GM23338 (cell line): ENCODE measurements at regions not wholly inside any gene's neighbourhood (a gene's known extent, or its start where the extent isn't known, plus 50 kb on each side); places are given as distances from the start of the nearest gene placed in this dataset.

ENCODE experiments used
- ATAC-seq: fragments of 200-7000 bp; cut with Tn5 transposase; 3 replicates; pipeline ENCODE4 v1.9.1; 2020
- DNase-seq: peaks from one replicate; pipeline ENCODE4 v3.0.0-alpha.2; 2015; ENCODE audit warnings: low spot score
- H2AFZ ChIP-seq: fragments of 200-600 bp; sonication (generic); 2 replicates; pipeline ENCODE4 v1.8.0; 2016; ENCODE audit warnings: antibody characterized with exemption, mild to moderate bottlenecking, moderate library complexity
- H3F3A ChIP-seq: fragments of 200-600 bp; sonication (generic); replicated peaks from 2 replicates; pipeline ENCODE4 v1.8.0; 2017; ENCODE audit warnings: antibody characterized with exemption, mixed run types, low read depth
- H3K27ac ChIP-seq: fragments of 200-600 bp; sonication (generic); 2 replicates; pipeline ENCODE4 v1.6.1; 2016; ENCODE audit warnings: low read depth
- H3K27me3 ChIP-seq: fragments of 200-600 bp; sonication (generic); 2 replicates; pipeline ENCODE4 v1.8.0; 2016; ENCODE audit warnings: mild to moderate bottlenecking, mixed run types, moderate library complexity; ENCODE audit not compliant: insufficient read depth
- H3K36me3 ChIP-seq: fragments of 200-600 bp; sonication (generic); 2 replicates; pipeline ENCODE4 v1.8.0; 2016; ENCODE audit warnings: mild to moderate bottlenecking; ENCODE audit not compliant: insufficient read depth
- H3K4me1 ChIP-seq: fragments of 200-600 bp; sonication (generic); 2 replicates; pipeline ENCODE4 v1.8.0; 2016; ENCODE audit warnings: mild to moderate bottlenecking, moderate library complexity; ENCODE audit not compliant: insufficient read depth
- H3K4me2 ChIP-seq: fragments of 200-600 bp; sonication (generic); 2 replicates; pipeline ENCODE4 v1.7.1; 2017; ENCODE audit warnings: mixed run types
- H3K4me3 ChIP-seq: fragments of 200-600 bp; sonication (generic); 2 replicates; pipeline ENCODE4 v1.6.1; 2016; ENCODE audit warnings: mixed run types
- H3K79me2 ChIP-seq: fragments of 200-600 bp; sonication (generic); replicated peaks from 2 replicates; pipeline ENCODE4 v1.8.0; 2017; ENCODE audit warnings: mild to moderate bottlenecking; ENCODE audit not compliant: insufficient read depth
- H3K9me2 ChIP-seq: fragments of 200-600 bp; sonication (generic); 2 replicates; pipeline ENCODE4 v1.8.0; 2017; ENCODE audit not compliant: insufficient read depth
- H4K20me1 ChIP-seq: fragments of 200-600 bp; sonication (generic); replicated peaks from 2 replicates; pipeline ENCODE4 v1.8.0; 2017; ENCODE audit warnings: mild to moderate bottlenecking; ENCODE audit not compliant: insufficient read depth
- H3K27ac Mint-ChIP-seq: 2 replicates; pipeline ENCODE4 v1.8.0; 2020; ENCODE audit warnings: inconsistent platforms, mild to moderate bottlenecking, moderate library complexity, mixed read lengths
- H3K27me3 Mint-ChIP-seq: 3 replicates; pipeline ENCODE4 v1.8.0; 2022; ENCODE audit warnings: low read depth, mild to moderate bottlenecking, moderate library complexity, mixed read lengths, inconsistent platforms; ENCODE audit not compliant: insufficient read depth, poor library complexity
- H3K36me3 Mint-ChIP-seq: 3 replicates; pipeline ENCODE4 v1.8.0; 2021; ENCODE audit warnings: low read depth, mild to moderate bottlenecking, inconsistent platforms, moderate library complexity, mixed read lengths
- H3K4me1 Mint-ChIP-seq: 3 replicates; pipeline ENCODE4 v1.8.0; 2020; ENCODE audit warnings: mild to moderate bottlenecking, inconsistent platforms, mixed read lengths
- H3K4me3 Mint-ChIP-seq: 3 replicates; pipeline ENCODE4 v1.8.0; 2021; ENCODE audit warnings: moderate library complexity, mild to moderate bottlenecking, inconsistent platforms, mixed read lengths
- H3K9me3 Mint-ChIP-seq: 3 replicates; pipeline ENCODE4 v1.8.0; 2020; ENCODE audit warnings: moderate library complexity, mild to moderate bottlenecking, inconsistent platforms, mixed read lengths
- CREB1 ChIP-seq: fragments of 250-450 bp; sonication (Bioruptor Pico); IDR thresholded peaks from 2 replicates; pipeline ENCODE4 v1.5.0; 2020; ENCODE audit warnings: low read depth, mild to moderate bottlenecking, moderate library complexity
- EZH2 ChIP-seq: fragments of 200-600 bp; sonication (generic); IDR thresholded peaks from one replicate; pipeline ENCODE4 v1.8.0; 2017; ENCODE audit warnings: antibody characterized with exemption, mild to moderate bottlenecking, low read depth; ENCODE audit not compliant: unreplicated experiment
- EZH2phosphoT487 ChIP-seq: fragments of 200-600 bp; sonication (generic); IDR thresholded peaks from one replicate; pipeline ENCODE4 v1.8.1; 2018; ENCODE audit warnings: antibody characterized with exemption; ENCODE audit not compliant: unreplicated experiment
- JUNB ChIP-seq: IDR thresholded peaks from one replicate; pipeline ENCODE4 v1.6.1; 2016; ENCODE audit warnings: antibody characterized with exemption; ENCODE audit not compliant: unreplicated experiment
- NANOG ChIP-seq: IDR thresholded peaks from 2 replicates; pipeline ENCODE4 v1.6.1; 2016; ENCODE audit warnings: antibody characterized with exemption, borderline replicate concordance
- POLR2AphosphoS5 ChIP-seq: IDR thresholded peaks from 2 replicates; pipeline ENCODE4 v1.6.1; 2016; ENCODE audit warnings: antibody characterized with exemption, low read depth
- STAT1 ChIP-seq: IDR thresholded peaks from one replicate; pipeline ENCODE4 v1.6.1; 2016; ENCODE audit warnings: antibody characterized with exemption; ENCODE audit not compliant: unreplicated experiment
- ZNF114 ChIP-seq: fragments of 250-450 bp; sonication (Bioruptor Pico); IDR thresholded peaks from 2 replicates; pipeline ENCODE4 v1.5.0; 2020; ENCODE audit warnings: mild to moderate bottlenecking, moderate library complexity
- ZNF331 ChIP-seq: fragments of 250-450 bp; sonication (Bioruptor Pico); IDR thresholded peaks from 2 replicates; pipeline ENCODE4 v1.5.0; 2020; ENCODE audit warnings: low read depth, mild to moderate bottlenecking, moderate library complexity
- TF ChIP-seq, protein P1 (sequence below): IDR thresholded peaks from 2 replicates; pipeline ENCODE4 v1.6.1; 2016; ENCODE audit warnings: antibody characterized with exemption
- TF ChIP-seq, protein P2 (sequence below): fragments of 250-450 bp; sonication (Bioruptor Pico); IDR thresholded peaks from 2 replicates; pipeline ENCODE4 v1.5.0; 2020; ENCODE audit warnings: mild to moderate bottlenecking, moderate library complexity
- TF ChIP-seq, protein P3 (sequence below): IDR thresholded peaks from one replicate; pipeline ENCODE4 v1.6.1; 2018; ENCODE audit warnings: antibody characterized with exemption; ENCODE audit not compliant: unreplicated experiment
- TF ChIP-seq, protein P4 (sequence below), 2 experiments: fragments of 200-600 bp in 1 of 2; sonication (generic) in 1 of 2; conservative IDR thresholded peaks; 2 replicates each; pipeline versions ENCODE4 v1.5.1 to v1.6.1; 2016 to 2017; ENCODE audit warnings: antibody characterized with exemption in 2 of 2, low read depth in 2 of 2, mild to moderate bottlenecking in 2 of 2, moderate library complexity in 1 of 2

DNA sequence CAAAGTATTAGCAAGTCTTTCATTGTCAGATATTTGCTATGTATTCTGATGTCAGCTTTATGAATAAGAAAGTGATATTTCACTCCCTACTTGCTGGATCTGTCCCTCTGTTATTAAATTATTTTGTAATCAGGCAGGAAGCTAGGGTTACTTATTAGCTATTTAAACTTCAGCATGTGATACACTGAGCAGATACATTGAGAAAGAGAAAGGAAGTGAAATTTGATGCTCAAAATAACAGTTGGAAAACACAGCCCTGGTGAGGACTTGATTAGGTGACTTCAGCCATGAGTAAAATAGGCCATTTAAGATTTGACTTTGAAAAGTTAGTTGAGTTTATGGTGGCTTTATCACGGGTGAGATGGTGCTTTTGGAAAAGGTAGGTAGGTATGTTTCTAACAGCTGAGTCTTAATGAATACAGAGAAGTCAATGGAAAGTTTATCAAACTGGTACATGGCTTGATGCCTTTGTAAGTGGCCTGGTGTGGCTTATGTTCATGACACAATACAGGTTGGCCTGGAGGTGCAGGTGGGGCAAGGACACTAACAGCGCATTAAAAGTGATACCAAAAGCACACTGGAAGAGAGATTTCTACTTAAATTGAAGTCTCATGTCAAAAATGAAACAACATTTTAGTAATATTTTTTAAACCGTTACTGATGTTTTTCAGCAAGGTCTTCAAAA lies 321.2 kb upstream of the SPOCK3 start:
- Mint-ChIP-seq H3K36me3 (peaks cover under 1% of the 10 kb centered on the region; the same call in 2 of the 3 replicates), H3K4me1 (no peaks in the 10 kb centered on the region; the same call in 2 of the 3 replicates), H3K4me3 (no peak overlapping the region), H3K9me3 (peaks cover 12% of the 10 kb centered on the region), H3K27ac (peak overlapping the region; percentile 2; the same call in 1 of the 2 replicates), H3K27me3 (no peaks in the 10 kb centered on the region)
- Histone ChIP-seq H3K27ac (no peak overlapping the region), H3K9me2 (no peaks in the 10 kb centered on the region; the same call in 1 of the 2 replicates), H3K27me3 (no peaks in the 10 kb centered on the region), H3F3A (no peaks in the 10 kb centered on the region), H3K79me2 (no peaks in the 10 kb centered on the region), H3K36me3 (no peaks in the 10 kb centered on the region), H3K4me3 (no peak overlapping the region), H4K20me1 (no peaks in the 10 kb centered on the region), H3K4me1 (no peaks in the 10 kb centered on the region), H3K4me2 (no peak overlapping the region), H2AFZ (peak overlapping the region; percentile 18; the same call in 1 of the 2 replicates)
- no peak for ATAC-seq
- DNase-seq = no peak
- TF ChIP-seq, protein P1, sequence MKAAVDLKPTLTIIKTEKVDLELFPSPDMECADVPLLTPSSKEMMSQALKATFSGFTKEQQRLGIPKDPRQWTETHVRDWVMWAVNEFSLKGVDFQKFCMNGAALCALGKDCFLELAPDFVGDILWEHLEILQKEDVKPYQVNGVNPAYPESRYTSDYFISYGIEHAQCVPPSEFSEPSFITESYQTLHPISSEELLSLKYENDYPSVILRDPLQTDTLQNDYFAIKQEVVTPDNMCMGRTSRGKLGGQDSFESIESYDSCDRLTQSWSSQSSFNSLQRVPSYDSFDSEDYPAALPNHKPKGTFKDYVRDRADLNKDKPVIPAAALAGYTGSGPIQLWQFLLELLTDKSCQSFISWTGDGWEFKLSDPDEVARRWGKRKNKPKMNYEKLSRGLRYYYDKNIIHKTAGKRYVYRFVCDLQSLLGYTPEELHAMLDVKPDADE = no peak
- no peak for TF ChIP-seq POLR2AphosphoS5
- no peak for TF ChIP-seq EZH2phosphoT487
- TF ChIP-seq CREB1 = no peak
- TF ChIP-seq EZH2 = no peak
- TF ChIP-seq, protein P2, sequence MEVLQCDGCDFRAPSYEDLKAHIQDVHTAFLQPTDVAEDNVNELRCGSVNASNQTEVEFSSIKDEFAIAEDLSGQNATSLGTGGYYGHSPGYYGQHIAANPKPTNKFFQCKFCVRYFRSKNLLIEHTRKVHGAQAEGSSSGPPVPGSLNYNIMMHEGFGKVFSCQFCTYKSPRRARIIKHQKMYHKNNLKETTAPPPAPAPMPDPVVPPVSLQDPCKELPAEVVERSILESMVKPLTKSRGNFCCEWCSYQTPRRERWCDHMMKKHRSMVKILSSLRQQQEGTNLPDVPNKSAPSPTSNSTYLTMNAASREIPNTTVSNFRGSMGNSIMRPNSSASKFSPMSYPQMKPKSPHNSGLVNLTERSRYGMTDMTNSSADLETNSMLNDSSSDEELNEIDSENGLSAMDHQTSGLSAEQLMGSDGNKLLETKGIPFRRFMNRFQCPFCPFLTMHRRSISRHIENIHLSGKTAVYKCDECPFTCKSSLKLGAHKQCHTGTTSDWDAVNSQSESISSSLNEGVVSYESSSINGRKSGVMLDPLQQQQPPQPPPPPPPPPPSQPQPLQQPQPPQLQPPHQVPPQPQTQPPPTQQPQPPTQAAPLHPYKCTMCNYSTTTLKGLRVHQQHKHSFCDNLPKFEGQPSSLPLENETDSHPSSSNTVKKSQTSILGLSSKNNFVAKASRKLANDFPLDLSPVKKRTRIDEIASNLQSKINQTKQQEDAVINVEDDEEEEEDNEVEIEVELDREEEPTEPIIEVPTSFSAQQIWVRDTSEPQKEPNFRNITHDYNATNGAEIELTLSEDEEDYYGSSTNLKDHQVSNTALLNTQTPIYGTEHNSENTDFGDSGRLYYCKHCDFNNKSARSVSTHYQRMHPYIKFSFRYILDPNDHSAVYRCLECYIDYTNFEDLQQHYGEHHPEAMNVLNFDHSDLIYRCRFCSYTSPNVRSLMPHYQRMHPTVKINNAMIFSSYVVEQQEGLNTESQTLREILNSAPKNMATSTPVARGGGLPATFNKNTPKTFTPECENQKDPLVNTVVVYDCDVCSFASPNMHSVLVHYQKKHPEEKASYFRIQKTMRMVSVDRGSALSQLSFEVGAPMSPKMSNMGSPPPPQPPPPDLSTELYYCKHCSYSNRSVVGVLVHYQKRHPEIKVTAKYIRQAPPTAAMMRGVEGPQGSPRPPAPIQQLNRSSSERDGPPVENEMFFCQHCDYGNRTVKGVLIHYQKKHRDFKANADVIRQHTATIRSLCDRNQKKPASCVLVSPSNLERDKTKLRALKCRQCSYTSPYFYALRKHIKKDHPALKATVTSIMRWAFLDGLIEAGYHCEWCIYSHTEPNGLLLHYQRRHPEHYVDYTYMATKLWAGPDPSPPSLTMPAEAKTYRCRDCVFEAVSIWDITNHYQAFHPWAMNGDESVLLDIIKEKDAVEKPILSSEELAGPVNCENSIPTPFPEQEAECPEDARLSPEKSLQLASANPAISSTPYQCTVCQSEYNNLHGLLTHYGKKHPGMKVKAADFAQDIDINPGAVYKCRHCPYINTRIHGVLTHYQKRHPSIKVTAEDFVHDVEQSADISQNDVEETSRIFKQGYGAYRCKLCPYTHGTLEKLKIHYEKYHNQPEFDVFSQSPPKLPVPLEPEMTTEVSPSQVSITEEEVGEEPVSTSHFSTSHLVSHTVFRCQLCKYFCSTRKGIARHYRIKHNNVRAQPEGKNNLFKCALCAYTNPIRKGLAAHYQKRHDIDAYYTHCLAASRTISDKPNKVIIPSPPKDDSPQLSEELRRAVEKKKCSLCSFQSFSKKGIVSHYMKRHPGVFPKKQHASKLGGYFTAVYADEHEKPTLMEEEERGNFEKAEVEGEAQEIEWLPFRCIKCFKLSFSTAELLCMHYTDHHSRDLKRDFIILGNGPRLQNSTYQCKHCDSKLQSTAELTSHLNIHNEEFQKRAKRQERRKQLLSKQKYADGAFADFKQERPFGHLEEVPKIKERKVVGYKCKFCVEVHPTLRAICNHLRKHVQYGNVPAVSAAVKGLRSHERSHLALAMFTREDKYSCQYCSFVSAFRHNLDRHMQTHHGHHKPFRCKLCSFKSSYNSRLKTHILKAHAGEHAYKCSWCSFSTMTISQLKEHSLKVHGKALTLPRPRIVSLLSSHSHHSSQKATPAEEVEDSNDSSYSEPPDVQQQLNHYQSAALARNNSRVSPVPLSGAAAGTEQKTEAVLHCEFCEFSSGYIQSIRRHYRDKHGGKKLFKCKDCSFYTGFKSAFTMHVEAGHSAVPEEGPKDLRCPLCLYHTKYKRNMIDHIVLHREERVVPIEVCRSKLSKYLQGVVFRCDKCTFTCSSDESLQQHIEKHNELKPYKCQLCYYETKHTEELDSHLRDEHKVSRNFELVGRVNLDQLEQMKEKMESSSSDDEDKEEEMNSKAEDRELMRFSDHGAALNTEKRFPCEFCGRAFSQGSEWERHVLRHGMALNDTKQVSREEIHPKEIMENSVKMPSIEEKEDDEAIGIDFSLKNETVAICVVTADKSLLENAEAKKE (CRISPR knock-in tag) = no peak
- TF ChIP-seq ZNF114 (CRISPR knock-in tag) = no peak
- TF ChIP-seq JUNB = no peak
- TF ChIP-seq NANOG = no peak
- TF ChIP-seq, protein P3, sequence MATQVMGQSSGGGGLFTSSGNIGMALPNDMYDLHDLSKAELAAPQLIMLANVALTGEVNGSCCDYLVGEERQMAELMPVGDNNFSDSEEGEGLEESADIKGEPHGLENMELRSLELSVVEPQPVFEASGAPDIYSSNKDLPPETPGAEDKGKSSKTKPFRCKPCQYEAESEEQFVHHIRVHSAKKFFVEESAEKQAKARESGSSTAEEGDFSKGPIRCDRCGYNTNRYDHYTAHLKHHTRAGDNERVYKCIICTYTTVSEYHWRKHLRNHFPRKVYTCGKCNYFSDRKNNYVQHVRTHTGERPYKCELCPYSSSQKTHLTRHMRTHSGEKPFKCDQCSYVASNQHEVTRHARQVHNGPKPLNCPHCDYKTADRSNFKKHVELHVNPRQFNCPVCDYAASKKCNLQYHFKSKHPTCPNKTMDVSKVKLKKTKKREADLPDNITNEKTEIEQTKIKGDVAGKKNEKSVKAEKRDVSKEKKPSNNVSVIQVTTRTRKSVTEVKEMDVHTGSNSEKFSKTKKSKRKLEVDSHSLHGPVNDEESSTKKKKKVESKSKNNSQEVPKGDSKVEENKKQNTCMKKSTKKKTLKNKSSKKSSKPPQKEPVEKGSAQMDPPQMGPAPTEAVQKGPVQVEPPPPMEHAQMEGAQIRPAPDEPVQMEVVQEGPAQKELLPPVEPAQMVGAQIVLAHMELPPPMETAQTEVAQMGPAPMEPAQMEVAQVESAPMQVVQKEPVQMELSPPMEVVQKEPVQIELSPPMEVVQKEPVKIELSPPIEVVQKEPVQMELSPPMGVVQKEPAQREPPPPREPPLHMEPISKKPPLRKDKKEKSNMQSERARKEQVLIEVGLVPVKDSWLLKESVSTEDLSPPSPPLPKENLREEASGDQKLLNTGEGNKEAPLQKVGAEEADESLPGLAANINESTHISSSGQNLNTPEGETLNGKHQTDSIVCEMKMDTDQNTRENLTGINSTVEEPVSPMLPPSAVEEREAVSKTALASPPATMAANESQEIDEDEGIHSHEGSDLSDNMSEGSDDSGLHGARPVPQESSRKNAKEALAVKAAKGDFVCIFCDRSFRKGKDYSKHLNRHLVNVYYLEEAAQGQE = no peak
- TF ChIP-seq ZNF331 (CRISPR knock-in tag) = no peak
- TF ChIP-seq, protein P4, sequence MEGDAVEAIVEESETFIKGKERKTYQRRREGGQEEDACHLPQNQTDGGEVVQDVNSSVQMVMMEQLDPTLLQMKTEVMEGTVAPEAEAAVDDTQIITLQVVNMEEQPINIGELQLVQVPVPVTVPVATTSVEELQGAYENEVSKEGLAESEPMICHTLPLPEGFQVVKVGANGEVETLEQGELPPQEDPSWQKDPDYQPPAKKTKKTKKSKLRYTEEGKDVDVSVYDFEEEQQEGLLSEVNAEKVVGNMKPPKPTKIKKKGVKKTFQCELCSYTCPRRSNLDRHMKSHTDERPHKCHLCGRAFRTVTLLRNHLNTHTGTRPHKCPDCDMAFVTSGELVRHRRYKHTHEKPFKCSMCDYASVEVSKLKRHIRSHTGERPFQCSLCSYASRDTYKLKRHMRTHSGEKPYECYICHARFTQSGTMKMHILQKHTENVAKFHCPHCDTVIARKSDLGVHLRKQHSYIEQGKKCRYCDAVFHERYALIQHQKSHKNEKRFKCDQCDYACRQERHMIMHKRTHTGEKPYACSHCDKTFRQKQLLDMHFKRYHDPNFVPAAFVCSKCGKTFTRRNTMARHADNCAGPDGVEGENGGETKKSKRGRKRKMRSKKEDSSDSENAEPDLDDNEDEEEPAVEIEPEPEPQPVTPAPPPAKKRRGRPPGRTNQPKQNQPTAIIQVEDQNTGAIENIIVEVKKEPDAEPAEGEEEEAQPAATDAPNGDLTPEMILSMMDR (conservative IDR thresholded peaks at IDR 0.05; ENCODE audit: low read depth in 2 of 2) = no peak
- no peak for TF ChIP-seq STAT1
